GM18907 (cell line): ENCODE measurements at regions not wholly inside any gene's neighbourhood (a gene's known extent, or its start where the extent isn't known, plus 50 kb on each side); places are given as distances from the start of the nearest gene placed in this dataset.

Experiments used
- ATAC-seq: cut with Tn5 transposase; IDR thresholded peaks from one replicate; pipeline ENCODE4 v1.9.1; 2021; ENCODE audit warnings: mild to moderate bottlenecking, moderate library complexity; ENCODE audit not compliant: unreplicated experiment

- ATAC-seq: no peak
Measured at GRCh38 chr14:49396801-49397200, 189.4 kb downstream of the RPS29 start.

- ATAC-seq: no peak
Measured at GRCh38 chr14:49381778-49382177, 204.4 kb downstream of the RPS29 start.

- ATAC-seq: peak; percentile 65
Measured at GRCh38 chr14:49367696-49368095, 218.5 kb downstream of the RPS29 start.

GRCh38 chr14:49366416-49366815 lies 219.8 kb downstream of the RPS29 start:
- no peak for ATAC-seq

- ATAC-seq: no peak
Measured at GRCh38 chr14:49364752-49365117, 221.4 kb downstream of the RPS29 start.

GRCh38 chr14:49363821-49364751 lies 222.1 kb downstream of the RPS29 start:
- ATAC-seq: no peak

- ATAC-seq: no peak
Measured at GRCh38 chr14:49362916-49363315, 223.3 kb downstream of the RPS29 start.

- ATAC-seq: no peak
Measured at GRCh38 chr14:49339130-49339529, 247.1 kb downstream of the RPS29 start.

GRCh38 chr14:49319810-49320209 lies 266.4 kb downstream of the RPS29 start:
- ATAC-seq: no peak

GRCh38 chr14:49315570-49315969 lies 270.6 kb downstream of the RPS29 start:
- ATAC-seq: no peak

- ATAC-seq: no peak
Measured at GRCh38 chr14:49314737-49315136, 271.4 kb downstream of the RPS29 start.

GRCh38 chr14:49313108-49313507 lies 273.1 kb downstream of the RPS29 start:
- no peak for ATAC-seq

GRCh38 chr14:49310298-49310697 lies 275.9 kb downstream of the RPS29 start:
- no peak for ATAC-seq

GRCh38 chr14:49306152-49306751 lies 279.9 kb downstream of the RPS29 start:
- ATAC-seq: peak; percentile 82

GRCh38 chr14:49303946-49304516 lies 282.1 kb downstream of the RPS29 start:
- no peak for ATAC-seq

GRCh38 chr14:49297102-49297501 lies 289.1 kb downstream of the RPS29 start:
- ATAC-seq: no peak

- no peak for ATAC-seq
Measured at GRCh38 chr14:49294621-49295148, 291.5 kb downstream of the RPS29 start.

- no peak for ATAC-seq
Measured at GRCh38 chr14:49287004-49287403, 299.2 kb downstream of the RPS29 start.

- ATAC-seq: no peak
Measured at GRCh38 chr14:49286257-49286983, 299.8 kb downstream of the RPS29 start.

- no peak for ATAC-seq
Measured at GRCh38 chr14:49280566-49280965, 305.6 kb downstream of the RPS29 start.

GRCh38 chr14:49250517-49250916 lies 335.7 kb downstream of the RPS29 start:
- ATAC-seq: no peak
